SHP77 treated with DMSO at 0.1 percent for 48 hours (cell line): ENCODE measurements at regions not wholly inside any gene's neighbourhood (a gene's known extent, or its start where the extent isn't known, plus 50 kb on each side); places are given as distances from the start of the nearest gene placed in this dataset.
A peak's percentile ranks its signal among the peaks of the same experiment; 100 is the strongest.

Source experiments
- DNase-seq: peaks from one replicate; lab custom pipeline; 2025; lab: John Stamatoyannopoulos, UW

GRCh38 chr4:115780835-115781234, 667.4 kb upstream of the NDST4 start:
- DNase-seq: no peak

- no peak for DNase-seq
Measured at GRCh38 chr4:115780268-115780667, 666.8 kb upstream of the NDST4 start.

GRCh38 chr4:115770046-115770543, 656.7 kb upstream of the NDST4 start:
- no peak for DNase-seq

GRCh38 chr4:115769396-115769795, 656.0 kb upstream of the NDST4 start:
- no peak for DNase-seq

DNA sequence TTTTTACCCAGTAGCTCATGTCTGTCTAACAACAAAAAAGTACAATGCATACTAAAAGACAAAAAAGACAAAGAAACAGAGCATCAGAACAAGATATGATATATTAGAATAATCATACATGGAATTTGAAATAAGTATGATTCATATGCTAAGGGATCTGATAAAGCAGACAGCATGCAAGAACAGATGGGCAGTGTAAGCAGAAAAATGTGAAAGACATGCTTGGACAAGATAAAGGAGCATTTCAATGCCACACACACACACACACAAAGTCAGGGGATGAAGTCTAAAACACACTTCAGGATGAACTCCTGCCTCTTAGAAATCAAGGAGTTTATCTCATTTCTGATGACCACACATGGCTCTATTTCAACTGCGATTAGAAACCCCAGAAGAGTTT, 649.6 kb upstream of the NDST4 start:
- DNase-seq: no peak

DNA sequence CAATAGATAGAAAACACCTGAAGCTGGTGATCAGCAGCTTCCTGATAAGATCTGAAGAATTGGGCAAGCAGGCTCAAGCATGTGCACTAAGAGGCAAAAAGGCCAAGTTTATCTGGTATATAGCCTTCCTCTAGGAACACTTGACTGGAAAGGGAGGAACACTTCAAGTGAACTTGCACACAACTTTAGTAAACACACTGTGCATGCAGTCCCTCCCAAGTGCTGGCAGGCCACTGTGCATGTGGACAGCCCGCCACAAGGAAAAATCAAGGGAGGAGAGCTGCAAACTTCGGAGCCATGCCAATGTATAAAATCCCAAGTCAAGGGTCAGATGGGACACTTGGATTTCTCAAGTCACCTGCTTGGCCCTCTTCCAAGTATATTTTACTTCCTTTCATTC, 645.8 kb upstream of the NDST4 start:
- no peak for DNase-seq

- no peak for DNase-seq
Measured at GRCh38 chr4:115749404-115749803, 636.0 kb upstream of the NDST4 start.

- DNase-seq: no peak
Measured at GRCh38 chr4:115740806-115741205, 627.4 kb upstream of the NDST4 start.

- no peak for DNase-seq
Measured at GRCh38 chr4:115729739-115730266, 616.4 kb upstream of the NDST4 start.

DNA sequence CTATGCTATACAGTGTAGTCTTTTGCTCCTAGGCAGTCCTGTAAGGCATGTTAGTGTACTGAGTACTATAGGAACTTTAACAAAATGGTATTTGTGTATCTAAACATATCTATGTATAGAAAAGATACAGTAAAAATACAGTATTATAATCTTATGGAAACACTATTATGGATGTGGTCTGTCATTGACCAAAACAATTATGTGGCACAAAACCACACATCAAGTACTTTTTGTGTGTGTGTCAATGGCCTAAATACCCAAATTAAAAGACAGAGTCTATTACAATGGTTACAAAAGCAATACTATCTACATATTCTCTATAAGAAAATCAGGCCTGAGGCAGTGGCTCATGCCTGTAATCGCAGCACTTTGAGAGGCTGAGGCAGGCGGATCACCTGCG, 610.2 kb upstream of the NDST4 start:
- no peak for DNase-seq

DNA sequence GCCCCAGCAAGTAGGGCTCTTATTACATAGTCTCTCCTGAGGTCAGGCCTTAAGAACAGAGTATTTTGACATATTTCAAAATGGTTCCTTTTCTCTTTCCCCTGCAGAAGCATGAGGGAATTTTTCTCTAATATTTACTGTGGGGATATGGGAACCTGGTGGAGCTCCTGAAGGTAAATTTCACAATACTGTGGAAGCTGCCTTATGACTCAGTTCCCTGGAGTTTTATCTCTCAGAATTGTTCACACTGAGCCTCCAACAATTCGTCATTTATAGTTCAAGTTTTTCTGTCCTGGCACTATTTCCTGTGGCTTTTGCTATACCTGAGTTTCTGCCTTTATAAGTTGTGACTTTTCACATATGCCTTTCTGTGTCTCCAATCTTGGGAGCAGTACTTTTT, 607.2 kb upstream of the NDST4 start:
- DNase-seq: no peak

GRCh38 chr4:115711575-115711974, 598.2 kb upstream of the NDST4 start:
- DNase-seq: no peak

GRCh38 chr4:115688961-115689360, 575.5 kb upstream of the NDST4 start:
- no peak for DNase-seq

DNA sequence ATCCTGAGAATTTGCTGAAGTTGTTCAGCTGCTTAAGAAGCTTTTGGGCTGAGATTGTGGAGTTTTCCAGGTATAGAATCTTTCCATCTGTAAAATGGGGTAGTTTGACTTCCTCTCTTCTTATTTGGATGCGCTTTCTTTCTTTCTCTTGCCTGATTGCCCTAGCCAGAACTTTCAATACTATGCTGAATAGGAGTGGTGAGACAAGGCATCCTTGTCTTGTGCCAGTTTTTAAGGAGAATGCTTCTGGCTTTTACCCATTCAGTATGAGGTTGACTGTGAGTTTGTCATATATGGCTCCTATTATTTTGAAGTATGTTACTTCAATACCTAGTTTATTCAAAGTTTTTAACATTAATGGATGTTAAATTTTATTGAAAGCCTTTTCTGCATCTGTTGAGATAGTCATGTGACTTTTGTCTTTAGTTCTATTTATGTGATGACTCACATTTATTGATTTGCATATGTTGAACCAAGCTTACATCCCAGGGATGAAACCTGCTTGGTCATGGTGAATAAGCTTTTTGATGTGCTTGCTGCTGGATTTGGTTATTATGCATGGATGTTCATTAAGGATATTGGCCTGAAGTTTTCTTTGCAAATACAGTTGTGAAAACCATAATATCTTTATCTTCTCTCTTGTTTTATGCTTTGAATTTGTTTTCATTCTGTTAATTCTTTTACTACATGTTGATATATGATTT, 573.8 kb upstream of the NDST4 start:
- DNase-seq: no peak

DNA sequence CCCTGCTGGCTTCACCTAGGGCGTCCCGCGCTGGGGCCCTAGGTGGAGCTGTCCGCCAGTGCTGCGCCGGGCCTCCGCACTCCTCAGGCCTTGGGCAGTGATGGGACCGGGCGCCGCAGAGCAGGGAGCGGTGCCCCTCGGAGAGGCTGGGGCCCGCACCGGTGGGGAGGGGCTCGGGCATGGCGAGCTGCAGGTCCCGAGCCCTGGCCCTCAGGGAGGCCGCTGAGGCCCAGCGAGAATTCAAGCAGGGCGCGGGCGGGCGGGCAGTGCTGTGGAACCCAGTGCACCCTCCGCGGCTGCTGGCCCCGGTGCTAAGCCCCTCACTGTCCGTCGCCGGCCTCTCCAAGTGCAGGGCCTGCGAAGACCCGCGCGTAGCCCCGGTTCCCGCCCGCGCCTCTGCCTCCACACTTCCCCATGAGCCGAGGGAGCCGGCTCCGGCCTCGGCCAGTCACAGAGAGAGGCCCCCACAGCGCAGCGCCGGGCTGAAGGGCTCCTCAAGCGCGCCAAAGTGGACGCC, 565.1 kb upstream of the NDST4 start:
- no peak for DNase-seq

DNA sequence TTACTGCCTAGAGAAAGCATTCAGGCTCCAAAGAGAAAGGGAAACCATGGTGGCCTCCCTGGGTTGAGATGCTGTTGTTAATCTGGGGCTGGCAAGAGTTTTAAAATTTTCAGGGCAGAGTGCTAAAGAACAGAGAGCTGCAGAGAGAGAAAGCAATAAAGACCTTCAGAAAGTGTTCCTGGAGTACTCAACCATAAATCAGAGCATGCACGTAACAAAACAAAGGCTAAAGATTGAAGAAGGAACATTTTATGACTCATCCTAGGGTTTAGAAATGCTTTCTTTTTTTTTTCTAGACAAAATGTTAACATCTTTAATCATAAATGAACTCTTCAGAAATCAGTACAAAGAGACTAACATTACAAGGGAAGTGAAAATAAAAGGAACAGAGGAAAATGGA, 562.3 kb upstream of the NDST4 start:
- DNase-seq: no peak

GRCh38 chr4:115674485-115674884, 561.1 kb upstream of the NDST4 start:
- no peak for DNase-seq

GRCh38 chr4:115671581-115671980, 558.2 kb upstream of the NDST4 start:
- peak; percentile 77 for DNase-seq

DNA sequence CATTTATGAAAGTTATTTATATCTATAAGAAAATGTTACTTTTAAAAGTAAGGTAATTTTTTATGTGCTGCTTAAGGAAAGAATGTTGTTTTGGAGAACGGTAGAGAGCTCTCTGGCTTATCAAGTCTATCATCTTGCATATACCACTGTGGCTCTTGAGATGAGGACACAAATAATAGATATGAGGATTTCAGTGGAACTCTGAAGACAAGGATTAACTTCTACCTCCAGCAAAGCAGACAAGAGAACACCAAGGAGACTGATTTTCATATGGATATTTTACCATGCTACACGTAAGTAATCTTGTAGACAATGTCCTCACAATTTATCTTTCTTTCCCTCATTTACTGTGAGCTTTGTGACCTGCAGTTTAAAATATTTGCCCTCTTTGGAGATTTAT, 557.5 kb upstream of the NDST4 start:
- no peak for DNase-seq

- DNase-seq: no peak
Measured at GRCh38 chr4:115668396-115668795, 555.0 kb upstream of the NDST4 start.

DNA sequence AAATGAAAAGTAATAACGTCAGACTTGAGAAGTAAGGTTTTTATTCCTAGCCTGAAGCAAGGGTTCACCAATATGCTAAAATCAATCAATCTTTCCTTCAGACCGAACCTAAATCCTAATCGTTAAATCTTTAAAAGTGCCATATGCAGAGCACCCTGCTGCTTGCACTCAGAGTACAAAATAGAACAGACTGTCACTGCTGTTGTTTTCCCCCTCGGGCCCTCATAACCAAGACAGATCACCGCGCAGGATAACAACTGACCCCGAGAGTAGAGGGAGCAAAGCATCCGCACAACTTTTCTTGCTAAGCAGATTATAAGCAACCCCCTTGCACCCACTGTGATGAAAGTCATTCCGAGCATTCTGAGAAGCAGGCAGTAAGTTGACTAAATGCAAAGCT, 550.9 kb upstream of the NDST4 start:
- DNase-seq: no peak

DNA sequence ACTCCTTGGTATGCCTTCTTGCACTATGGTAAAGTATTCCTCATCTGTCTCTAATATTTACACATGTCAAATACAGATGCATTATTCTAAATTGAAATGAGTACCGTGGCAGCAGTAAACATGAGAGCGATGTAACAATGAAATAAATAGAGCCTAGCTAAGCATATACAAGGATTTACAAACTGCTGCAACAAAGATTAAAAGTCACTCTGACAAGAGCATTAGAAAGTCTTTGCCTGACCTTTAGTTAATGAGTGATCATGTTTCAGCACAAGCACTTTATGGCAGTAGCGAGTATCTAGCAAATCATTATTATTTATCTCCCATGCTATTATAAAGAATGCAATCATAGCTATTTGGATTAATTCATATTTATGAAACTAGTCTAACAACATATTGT, 547.0 kb upstream of the NDST4 start:
- DNase-seq: no peak

- no peak for DNase-seq
Measured at GRCh38 chr4:115657991-115658650, 544.7 kb upstream of the NDST4 start.
